ENCODE measurements at regions not wholly inside any gene's neighbourhood (a gene's known extent, or its start where the extent isn't known, plus 50 kb on each side); places are given as distances from the start of the nearest gene placed in this dataset.

DNA sequence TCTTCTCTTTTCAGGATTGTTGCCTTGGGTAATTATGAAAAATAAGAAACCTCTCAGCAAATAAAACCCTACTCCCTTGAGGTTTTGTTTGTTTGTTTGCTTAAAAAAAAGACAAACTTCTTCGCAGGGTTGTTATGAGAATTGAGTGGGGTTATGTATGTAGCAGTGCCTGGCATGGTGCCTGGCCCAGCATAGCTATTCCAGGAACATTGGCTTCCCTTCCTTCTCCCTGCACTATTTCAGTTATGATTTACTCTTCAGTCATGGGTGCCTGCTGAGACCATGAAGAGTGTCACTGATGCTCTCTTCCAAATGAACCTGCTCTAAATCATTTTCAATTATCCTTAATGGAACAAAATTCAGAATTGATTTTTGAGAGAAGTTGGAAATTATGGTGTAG, 283.5 kb upstream of the ROPN1 start:
- H3K4me1 Mint-ChIP-seq: no peaks in the 10 kb centered on the region
- no peak overlapping the region for H3K4me3 Mint-ChIP-seq
- ATAC-seq (no peak), DNase-seq (ENCODE audit: low spot score in 2 of 2) (no peak)
- H3K9me3 Mint-ChIP-seq: no peaks in the 10 kb centered on the region
- no peak overlapping the region for H3K27ac Mint-ChIP-seq
- no peaks in the 10 kb centered on the region for H3K36me3 Mint-ChIP-seq

DNA sequence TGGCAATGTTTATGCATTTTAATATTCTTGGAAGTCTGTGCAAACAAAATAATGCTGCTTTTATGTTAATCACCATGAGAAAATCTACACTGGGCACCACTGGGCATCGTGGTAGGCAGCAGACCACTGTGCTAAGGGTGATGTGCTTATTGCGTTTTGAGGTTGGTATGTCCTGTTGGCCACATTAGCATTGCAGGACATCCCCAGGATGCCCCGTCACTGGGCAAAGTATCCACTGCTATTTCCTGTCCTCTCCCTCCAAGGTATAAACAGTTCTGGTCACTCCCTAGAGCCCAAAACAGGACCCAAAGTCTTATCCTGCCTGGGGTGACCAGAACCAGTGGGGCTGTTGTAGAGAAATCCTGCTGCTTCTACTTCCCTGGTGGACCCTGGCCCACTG, 284.2 kb upstream of the ROPN1 start:
- ATAC-seq (no peak), DNase-seq (ENCODE audit: low spot score in 2 of 2) (no peak)
- no peak overlapping the region for H3K4me3 Mint-ChIP-seq
- no peaks in the 10 kb centered on the region for H3K9me3 Mint-ChIP-seq
- no peak overlapping the region for H3K27ac Mint-ChIP-seq
- H3K4me1 Mint-ChIP-seq: no peaks in the 10 kb centered on the region
- no peaks in the 10 kb centered on the region for H3K36me3 Mint-ChIP-seq

GRCh38 chr3:124276539-124277143, 284.7 kb upstream of the ROPN1 start:
- H3K4me3 Mint-ChIP-seq: no peak overlapping the region
- no peaks in the 10 kb centered on the region for H3K4me1 Mint-ChIP-seq
- no peak for ATAC-seq
- no peaks in the 10 kb centered on the region for H3K36me3 Mint-ChIP-seq
- H3K9me3 Mint-ChIP-seq: no peaks in the 10 kb centered on the region
- DNase-seq (ENCODE audit: low spot score in 2 of 2): no peak
- no peak overlapping the region for H3K27ac Mint-ChIP-seq

GRCh38 chr3:124277144-124277890, 285.4 kb upstream of the ROPN1 start:
- DNase-seq (ENCODE audit: low spot score in 2 of 2) (no peak), ATAC-seq (no peak)
- H3K9me3 Mint-ChIP-seq: no peaks in the 10 kb centered on the region
- H3K27ac Mint-ChIP-seq: no peak overlapping the region
- no peak overlapping the region for H3K4me3 Mint-ChIP-seq
- H3K4me1 Mint-ChIP-seq: no peaks in the 10 kb centered on the region
- H3K36me3 Mint-ChIP-seq: no peaks in the 10 kb centered on the region

- no peaks in the 10 kb centered on the region for H3K36me3 Mint-ChIP-seq
- no peak overlapping the region for H3K27ac Mint-ChIP-seq
- no peak for DNase-seq (ENCODE audit: low spot score in 2 of 2)
- ATAC-seq: no peak
- no peaks in the 10 kb centered on the region for H3K4me1 Mint-ChIP-seq
- no peak overlapping the region for H3K4me3 Mint-ChIP-seq
- no peaks in the 10 kb centered on the region for H3K9me3 Mint-ChIP-seq
Observed at GRCh38 chr3:124281453-124282316, 289.8 kb upstream of the ROPN1 start.

DNA sequence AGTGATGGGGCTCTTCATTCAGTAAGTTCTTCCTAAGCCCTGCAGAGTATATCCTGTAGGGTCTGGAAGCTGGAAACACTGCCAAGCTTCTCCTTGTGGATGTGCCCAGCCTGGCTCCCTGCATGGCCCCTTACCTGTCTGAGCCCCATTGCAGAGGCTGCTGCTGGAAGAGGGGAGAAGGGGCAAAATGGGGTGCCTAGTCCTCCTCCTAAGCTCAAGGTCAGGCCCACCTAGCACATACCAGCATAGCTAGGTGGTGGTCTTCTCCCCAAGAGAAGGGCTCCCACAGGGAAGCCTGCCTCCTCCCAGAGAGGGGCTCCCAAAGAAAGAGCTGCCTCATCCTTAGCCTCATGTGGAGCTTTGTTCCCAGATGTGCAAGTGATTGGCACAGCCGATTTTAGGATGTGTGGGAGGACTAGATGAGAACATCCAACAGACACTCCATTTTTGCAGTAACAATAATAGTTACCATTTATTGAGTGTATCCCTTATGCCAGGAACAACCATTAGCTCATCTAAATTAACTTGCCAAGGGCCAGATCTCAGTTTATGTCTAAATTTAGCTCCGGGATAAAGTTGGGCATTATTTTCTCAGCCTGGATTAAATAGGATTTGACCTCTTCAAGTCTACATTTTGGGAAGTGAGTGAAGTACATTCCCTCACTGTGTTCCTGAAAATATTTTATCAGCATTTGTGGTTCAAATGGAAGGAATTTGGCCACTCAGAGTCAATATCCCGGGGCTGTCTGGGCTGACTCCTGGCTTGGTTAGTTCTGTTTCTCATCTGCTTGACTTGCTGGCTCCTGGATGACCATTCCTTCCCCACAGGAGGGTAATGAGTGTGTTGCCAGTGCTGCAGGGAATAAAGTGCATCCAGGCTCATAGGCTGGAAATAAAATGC, 291.1 kb upstream of the ROPN1 start:
- ATAC-seq: no peak
- Mint-ChIP-seq H3K9me3 (no peaks in the 10 kb centered on the region), H3K4me1 (no peaks in the 10 kb centered on the region), H3K36me3 (no peaks in the 10 kb centered on the region), H3K27ac (no peak overlapping the region), H3K4me3 (no peak overlapping the region)
- no peak for DNase-seq (ENCODE audit: low spot score in 2 of 2)

GRCh38 chr3:124283652-124284023, 291.7 kb upstream of the ROPN1 start:
- H3K4me1 Mint-ChIP-seq: no peaks in the 10 kb centered on the region
- no peak for ATAC-seq
- no peak overlapping the region for H3K4me3 Mint-ChIP-seq
- no peak overlapping the region for H3K27ac Mint-ChIP-seq
- DNase-seq (ENCODE audit: low spot score in 2 of 2): no peak
- H3K36me3 Mint-ChIP-seq: no peaks in the 10 kb centered on the region
- peaks cover 6% of the 10 kb centered on the region for H3K9me3 Mint-ChIP-seq

- Mint-ChIP-seq H3K4me3 (no peak overlapping the region), H3K36me3 (no peaks in the 10 kb centered on the region), H3K27ac (no peak overlapping the region), H3K4me1 (no peaks in the 10 kb centered on the region), H3K9me3 (peaks cover 6% of the 10 kb centered on the region)
- ATAC-seq: no peak
- peak in 1 of 2 donors; percentile 4 for DNase-seq (ENCODE audit: low spot score in 2 of 2)
Observed at GRCh38 chr3:124288996-124289395, 297.1 kb upstream of the ROPN1 start.

GRCh38 chr3:124291008-124291407, 299.1 kb upstream of the ROPN1 start:
- H3K9me3 Mint-ChIP-seq: peaks cover 6% of the 10 kb centered on the region

DNA sequence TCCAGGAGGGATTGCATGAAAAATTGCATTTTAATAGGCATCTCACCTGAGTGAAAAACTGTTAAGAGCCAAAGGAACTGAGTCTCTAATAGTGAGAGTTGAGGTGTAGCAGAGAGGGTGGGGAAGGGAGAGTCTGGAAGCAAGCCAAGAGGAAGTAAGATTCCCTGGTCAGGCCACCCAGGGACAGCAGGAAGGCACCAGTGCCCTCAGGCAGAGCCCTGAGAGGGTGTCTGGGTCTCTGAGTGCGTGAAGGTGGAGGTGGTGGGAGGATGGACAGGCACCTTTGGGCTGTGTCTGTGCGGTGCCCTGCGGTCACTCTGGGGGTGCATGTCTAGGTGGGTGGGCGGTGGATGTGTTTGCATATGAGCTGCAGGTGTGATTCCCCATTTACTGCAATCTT, 300.4 kb upstream of the ROPN1 start:
- H3K36me3 Mint-ChIP-seq: no peaks in the 10 kb centered on the region
- DNase-seq (ENCODE audit: low spot score in 2 of 2): no peak
- no peak for ATAC-seq
- H3K27ac Mint-ChIP-seq: no peak overlapping the region
- H3K9me3 Mint-ChIP-seq: peaks cover 6% of the 10 kb centered on the region
- no peak overlapping the region for H3K4me3 Mint-ChIP-seq
- no peaks in the 10 kb centered on the region for H3K4me1 Mint-ChIP-seq

More at GRCh38 chr3:124291008-124291407, 299.1 kb upstream of the ROPN1 start:
- Mint-ChIP-seq H3K4me1 (no peaks in the 10 kb centered on the region), H3K27ac (no peak overlapping the region), H3K36me3 (no peaks in the 10 kb centered on the region), H3K4me3 (no peak overlapping the region)
- DNase-seq (ENCODE audit: low spot score in 2 of 2): no peak
- no peak for ATAC-seq

DNA sequence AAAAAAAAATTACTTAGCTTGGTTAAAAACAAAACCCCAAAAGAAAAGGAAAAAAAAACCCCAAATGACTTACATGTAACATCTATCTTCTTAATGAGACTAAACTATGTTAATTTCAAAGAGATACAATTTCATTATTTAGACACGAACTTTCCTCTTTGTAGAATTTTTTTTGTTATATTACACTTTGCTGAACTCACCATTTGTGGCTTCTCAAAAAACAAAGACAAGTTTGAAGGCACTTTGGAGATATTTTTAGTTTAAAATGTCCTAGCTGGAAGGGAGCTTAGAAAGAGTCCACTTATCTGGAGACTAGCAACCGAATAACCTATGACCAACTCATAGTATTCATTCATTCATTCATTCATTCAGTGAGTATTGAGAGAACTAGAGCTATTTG, 301.7 kb upstream of the ROPN1 start:
- no peaks in the 10 kb centered on the region for H3K4me1 Mint-ChIP-seq
- H3K4me3 Mint-ChIP-seq: no peak overlapping the region
- no peaks in the 10 kb centered on the region for H3K36me3 Mint-ChIP-seq
- peaks cover 1% of the 10 kb centered on the region for H3K9me3 Mint-ChIP-seq
- no peak overlapping the region for H3K27ac Mint-ChIP-seq
- DNase-seq (ENCODE audit: low spot score in 2 of 2) (no peak), ATAC-seq (no peak)

GRCh38 chr3:124295362-124295761, 303.4 kb upstream of the ROPN1 start:
- H3K27ac Mint-ChIP-seq: no peak overlapping the region
- DNase-seq (ENCODE audit: low spot score in 2 of 2): no peak
- H3K9me3 Mint-ChIP-seq: no peaks in the 10 kb centered on the region
- ATAC-seq: no peak
- H3K4me1 Mint-ChIP-seq: no peaks in the 10 kb centered on the region
- no peak overlapping the region for H3K4me3 Mint-ChIP-seq
- no peaks in the 10 kb centered on the region for H3K36me3 Mint-ChIP-seq

- Mint-ChIP-seq H3K27ac (no peak overlapping the region), H3K4me1 (no peaks in the 10 kb centered on the region), H3K9me3 (no peaks in the 10 kb centered on the region), H3K36me3 (no peaks in the 10 kb centered on the region), H3K4me3 (no peak overlapping the region)
- ATAC-seq (no peak), DNase-seq (ENCODE audit: low spot score in 2 of 2) (no peak)
Observed at GRCh38 chr3:124296406-124296805, 304.5 kb upstream of the ROPN1 start.

- Mint-ChIP-seq H3K4me1 (no peaks in the 10 kb centered on the region), H3K4me3 (no peak overlapping the region), H3K9me3 (no peaks in the 10 kb centered on the region), H3K27ac (no peak overlapping the region), H3K36me3 (no peaks in the 10 kb centered on the region)
- ATAC-seq (no peak), DNase-seq (ENCODE audit: low spot score in 2 of 2) (no peak)
Observed at GRCh38 chr3:124297062-124297980, 305.4 kb upstream of the ROPN1 start.

Data from stimulated activated effector memory CD8-positive, alpha-beta T cell treated with anti-CD3 and anti-CD28 coated beads, Interleukin-12 subunit alpha, Interleukin-12 subunit beta, amount 100 ng/mL, for 72 hours (primary cell).